Hepatocyte (in vitro differentiated cells): ENCODE measurements at regions not wholly inside any gene's neighbourhood (a gene's known extent, or its start where the extent isn't known, plus 50 kb on each side); places are given as distances from the start of the nearest gene placed in this dataset.

Experiments
- DNase-seq: peaks from one replicate; pipeline ENCODE4 v3.0.0-alpha.2; 2016; ENCODE audit warnings: low spot score
- H2AFZ ChIP-seq: fragments of 200-600 bp; sonication (generic); 2 replicates; pipeline ENCODE4 v1.6.0; 2016; ENCODE audit warnings: antibody characterized with exemption, mild to moderate bottlenecking
- H3K27ac ChIP-seq: fragments of 200-600 bp; sonication (generic); 2 replicates; pipeline ENCODE4 v1.5.1; 2016; ENCODE audit warnings: mild to moderate bottlenecking
- H3K27me3 ChIP-seq: fragments of 200-600 bp; sonication (generic); 2 replicates; pipeline ENCODE4 v1.6.1; 2016
- H3K36me3 ChIP-seq: fragments of 200-600 bp; sonication (generic); replicated peaks from 2 replicates; pipeline ENCODE4 v1.5.1; 2016; ENCODE audit warnings: low read depth; ENCODE audit not compliant: insufficient read depth
- H3K4me1 ChIP-seq: fragments of 200-600 bp; sonication (generic); 2 replicates; pipeline ENCODE4 v1.5.1; 2016; ENCODE audit warnings: mild to moderate bottlenecking, moderate library complexity; ENCODE audit not compliant: insufficient read depth
- H3K4me2 ChIP-seq: fragments of 200-600 bp; sonication (generic); 2 replicates; pipeline ENCODE4 v1.6.0; 2016
- H3K4me3 ChIP-seq: fragments of 200-600 bp; sonication (generic); 2 replicates; pipeline ENCODE4 v1.5.1; 2016; ENCODE audit warnings: mild to moderate bottlenecking
- H3K79me2 ChIP-seq: fragments of 200-600 bp; sonication (generic); 2 replicates; pipeline ENCODE4 v1.6.0; 2017; ENCODE audit warnings: mild to moderate bottlenecking
- H3K9me2 ChIP-seq: fragments of 200-600 bp; sonication (generic); replicated peaks from 2 replicates; pipeline ENCODE4 v1.6.0; 2017; ENCODE audit warnings: mild to moderate bottlenecking; ENCODE audit not compliant: insufficient read depth
- H3K9me3 ChIP-seq: fragments of 200-600 bp; sonication (generic); 2 replicates; pipeline ENCODE4 v1.5.1; 2016; ENCODE audit warnings: low read depth, mild to moderate bottlenecking
- H4K20me1 ChIP-seq: fragments of 200-600 bp; sonication (generic); 2 replicates; pipeline ENCODE4 v1.6.0; 2016; ENCODE audit warnings: mild to moderate bottlenecking; ENCODE audit not compliant: insufficient read depth, poor library complexity, severe bottlenecking
- CTCF ChIP-seq: fragments of 200-600 bp; sonication (generic); IDR thresholded peaks from 2 replicates; pipeline ENCODE4 v1.5.1; 2016; ENCODE audit warnings: antibody characterized with exemption, mild to moderate bottlenecking; ENCODE audit not compliant: poor library complexity
- EZH2 ChIP-seq: fragments of 200-600 bp; sonication (generic); IDR thresholded peaks from 2 replicates; pipeline ENCODE4 v1.6.1; 2016; ENCODE audit warnings: antibody characterized with exemption, mild to moderate bottlenecking, borderline replicate concordance
- EZH2phosphoT487 ChIP-seq: fragments of 200-600 bp; sonication (generic); IDR thresholded peaks from one replicate; pipeline ENCODE4 v1.6.1; 2018; ENCODE audit warnings: antibody characterized with exemption, mild to moderate bottlenecking, low read depth, moderate library complexity; ENCODE audit not compliant: unreplicated experiment, severe bottlenecking
- WGBS: methylation state at CpG from one replicate; pipeline ENCODE4 v1.1.6; 2016; ENCODE audit warnings: low lambda C conversion rate; ENCODE audit errors: missing lambda C conversion rate; 5-methylcytosine and 5-hydroxymethylcytosine counted together

DNA sequence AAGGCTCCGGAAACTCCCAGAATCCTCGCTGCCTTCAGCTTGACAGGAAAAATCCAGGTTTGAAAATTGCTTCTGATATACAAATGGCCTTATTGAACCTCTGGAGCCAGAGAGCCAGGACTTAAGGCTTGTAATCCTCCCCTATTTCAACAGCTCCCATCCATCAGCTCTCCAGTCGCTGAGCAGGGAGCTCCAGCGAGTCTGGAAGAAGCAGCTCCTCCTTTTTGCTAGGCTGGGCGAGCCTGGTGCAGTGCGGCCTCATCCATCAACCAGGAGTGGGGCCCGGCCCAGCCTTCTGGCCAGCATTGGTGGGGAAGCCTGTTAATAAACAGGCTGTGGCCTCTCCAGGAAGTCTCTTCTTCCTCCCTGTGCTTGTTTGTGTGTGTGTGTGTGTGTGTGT, 424.4 kb downstream of the TCERG1L start:
- Histone ChIP-seq H3K4me2 (no peak overlapping the region), H3K9me3 (no peaks in the 10 kb centered on the region), H2AFZ (no peak overlapping the region), H3K27me3 (no peaks in the 10 kb centered on the region), H3K27ac (no peak overlapping the region), H3K79me2 (no peaks in the 10 kb centered on the region), H4K20me1 (no peaks in the 10 kb centered on the region), H3K4me1 (no peaks in the 10 kb centered on the region), H3K9me2 (no peaks in the 10 kb centered on the region), H3K4me3 (no peak overlapping the region), H3K36me3 (no peaks in the 10 kb centered on the region)
- 55% methylated on average over 7 of the region's 7 CpGs for WGBS
- no peak for TF ChIP-seq EZH2phosphoT487
- no peak for TF ChIP-seq CTCF
- no peak for TF ChIP-seq EZH2
- no peak for DNase-seq

DNA sequence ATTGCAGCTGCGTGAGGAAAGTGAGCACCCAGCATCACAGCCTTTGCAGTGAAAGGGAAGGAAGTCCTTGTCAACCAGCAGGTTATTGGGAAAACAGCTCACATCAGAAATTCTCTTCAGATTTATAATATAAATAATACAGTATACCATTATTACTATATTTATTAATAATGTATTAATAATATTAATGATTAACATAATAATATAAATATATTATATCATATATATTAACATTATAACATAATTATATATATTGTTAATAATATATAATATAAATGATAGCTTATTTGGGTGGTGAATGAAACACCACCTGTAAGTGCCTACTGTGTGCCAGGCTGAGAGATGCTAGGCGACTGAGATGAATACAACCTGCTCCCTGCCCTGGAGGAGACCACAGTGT, 423.0 kb downstream of the TCERG1L start:
- TF ChIP-seq EZH2 (no peak), CTCF (no peak), EZH2phosphoT487 (no peak)
- no peak overlapping the region for H2AFZ ChIP-seq
- H3K36me3 ChIP-seq: no peaks in the 10 kb centered on the region
- no peaks in the 10 kb centered on the region for H3K4me1 ChIP-seq
- H4K20me1 ChIP-seq: no peaks in the 10 kb centered on the region
- no peaks in the 10 kb centered on the region for H3K27me3 ChIP-seq
- no peaks in the 10 kb centered on the region for H3K79me2 ChIP-seq
- 100% methylated on average over 2 of the region's 2 CpGs for WGBS
- no peaks in the 10 kb centered on the region for H3K9me3 ChIP-seq
- H3K27ac ChIP-seq: no peak overlapping the region
- no peaks in the 10 kb centered on the region for H3K9me2 ChIP-seq
- H3K4me2 ChIP-seq: no peak overlapping the region
- no peak overlapping the region for H3K4me3 ChIP-seq
- no peak for DNase-seq

DNA sequence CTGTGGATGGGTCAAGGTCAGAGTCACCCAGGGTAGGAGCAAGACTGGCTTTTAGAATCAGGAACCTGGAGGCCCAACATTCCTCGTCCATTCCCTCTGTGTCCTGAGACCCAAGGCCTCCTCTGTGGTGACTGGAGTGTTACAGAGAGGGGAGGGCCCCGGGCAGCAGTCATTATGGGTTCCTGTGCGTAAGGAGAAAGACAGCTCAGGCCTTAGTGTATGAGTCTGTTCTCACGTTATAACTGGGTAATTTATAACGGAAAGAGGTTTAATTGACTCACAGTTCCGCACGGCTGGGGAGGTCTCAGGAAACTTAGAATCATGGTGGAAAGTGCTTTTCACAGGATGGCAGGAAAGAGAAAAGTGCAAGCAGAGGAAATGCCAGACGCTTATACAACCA, 422.3 kb downstream of the TCERG1L start:
- Histone ChIP-seq H2AFZ (no peak overlapping the region), H3K4me3 (no peak overlapping the region), H3K9me3 (no peaks in the 10 kb centered on the region), H3K36me3 (no peaks in the 10 kb centered on the region), H3K4me1 (no peaks in the 10 kb centered on the region), H3K4me2 (no peak overlapping the region), H3K27me3 (no peaks in the 10 kb centered on the region), H3K27ac (no peak overlapping the region), H3K79me2 (no peaks in the 10 kb centered on the region), H3K9me2 (no peaks in the 10 kb centered on the region), H4K20me1 (no peaks in the 10 kb centered on the region)
- DNase-seq: no peak
- WGBS: 85% methylated on average over 8 of the region's 8 CpGs
- TF ChIP-seq EZH2phosphoT487 (no peak), EZH2 (no peak), CTCF (no peak)

GRCh38 chr10:130889780-130890179, 421.7 kb downstream of the TCERG1L start:
- no peak overlapping the region for H3K4me3 ChIP-seq
- 81% methylated on average over 6 of the region's 6 CpGs for WGBS
- TF ChIP-seq EZH2: no peak
- TF ChIP-seq EZH2phosphoT487: no peak
- TF ChIP-seq CTCF: no peak

More at GRCh38 chr10:130889780-130890179, 421.7 kb downstream of the TCERG1L start:
- no peak overlapping the region for H2AFZ ChIP-seq
- no peaks in the 10 kb centered on the region for H3K79me2 ChIP-seq
- no peaks in the 10 kb centered on the region for H3K9me3 ChIP-seq
- no peaks in the 10 kb centered on the region for H3K36me3 ChIP-seq
- no peaks in the 10 kb centered on the region for H3K9me2 ChIP-seq
- no peak for DNase-seq
- no peak overlapping the region for H3K4me2 ChIP-seq
- H4K20me1 ChIP-seq: no peaks in the 10 kb centered on the region
- H3K27me3 ChIP-seq: no peaks in the 10 kb centered on the region
- H3K4me1 ChIP-seq: no peaks in the 10 kb centered on the region
- no peak overlapping the region for H3K27ac ChIP-seq
